H1 (cell line): ENCODE measurements at regions not wholly inside any gene's neighbourhood (a gene's known extent, or its start where the extent isn't known, plus 50 kb on each side); places are given as distances from the start of the nearest gene placed in this dataset.
A peak's percentile ranks its signal among the peaks of the same experiment; 100 is the strongest.

Experiments used
- CTCF ChIA-PET: fragments of 300-600 bp; sonication (Branson Sonifier 250); formaldehyde crosslinking; loops from one replicate; lab custom pipeline; 2021; ENCODE audit not compliant: partially characterized antibody; lab: Charles Lee
- POLR2A ChIA-PET: fragments of 300-600 bp; sonication (Branson Sonifier 250); formaldehyde crosslinking; loops from one replicate; lab custom pipeline; 2021; ENCODE audit warnings: inconsistent platforms; ENCODE audit not compliant: partially characterized antibody; lab: Charles Lee
- DNase-seq, 2 experiments: peaks; one replicate each; pipeline versions ENCODE4 v3.0.0 to v3.0.0-alpha.2; 2010 to 2022; ENCODE audit warnings: low spot score in 2 of 2, low read depth in 1 of 2, mixed read lengths in 1 of 2
- FAIRE-seq: peaks from 2 replicates; lab custom pipeline; 2011; peaks lifted over from hg19 to GRCh38; lab: Jason Lieb, UNC
- H2AFZ ChIP-seq: 2 replicates; pipeline ENCODE4 v1.8.1; 2012; ENCODE audit warnings: low read length, inconsistent platforms
- H2AK5ac ChIP-seq: 2 replicates; pipeline ENCODE4 v1.6.1; 2013; ENCODE audit warnings: low read depth, low read length
- H2BK120ac ChIP-seq: replicated peaks from 2 replicates; pipeline ENCODE3; 2013; ENCODE audit warnings: low read depth, low read length, inconsistent platforms
- H2BK12ac ChIP-seq: 2 replicates; pipeline ENCODE4 v1.6.1; 2013; ENCODE audit warnings: low read depth, low read length
- H2BK15ac ChIP-seq: 2 replicates; pipeline ENCODE4 v1.6.1; 2013; ENCODE audit warnings: low read length
- H2BK20ac ChIP-seq: 2 replicates; pipeline ENCODE4 v1.6.1; 2013; ENCODE audit warnings: low read length
- H2BK5ac ChIP-seq: 2 replicates; pipeline ENCODE4 v1.6.1; 2013; ENCODE audit warnings: low read depth, low read length
- H3K14ac ChIP-seq: 2 replicates; pipeline ENCODE4 v1.6.1; 2013; ENCODE audit warnings: inconsistent platforms; ENCODE audit not compliant: insufficient read length
- H3K18ac ChIP-seq: 2 replicates; pipeline ENCODE4 v1.6.1; 2013; ENCODE audit warnings: low read length; ENCODE audit errors: extremely low read depth
- H3K23ac ChIP-seq: 2 replicates; pipeline ENCODE4 v1.6.1; 2013; ENCODE audit warnings: inconsistent platforms; ENCODE audit not compliant: insufficient read length
- H3K23me2 ChIP-seq: 2 replicates; pipeline ENCODE4 v1.6.1; 2013; ENCODE audit warnings: low read depth, low read length
- H3K27ac ChIP-seq: 2 replicates; pipeline ENCODE4 v1.6.1; 2011; ENCODE audit warnings: low read depth, low read length, inconsistent platforms
- H3K27me3 ChIP-seq, 4 experiments: replicated peaks in 1 of 4; 1 replicate in 1 of 4; 2 replicates in 3 of 4; pipeline versions ENCODE4 v1.6.1 to v1.8.1; 2011 to 2013; ENCODE audit warnings: low read length in 3 of 4, mild to moderate bottlenecking in 3 of 4, inconsistent platforms in 2 of 4, mixed read lengths in 2 of 4, moderate library complexity in 1 of 4; ENCODE audit not compliant: control insufficient read depth in 3 of 4, insufficient read depth in 3 of 4; ENCODE audit errors: extremely low read depth in 1 of 4
- H3K36me3 ChIP-seq, 4 experiments: 2 replicates each; pipeline versions ENCODE4 v1.6.1 to v1.8.1; 2011 to 2013; ENCODE audit warnings: mild to moderate bottlenecking in 4 of 4, low read length in 3 of 4, moderate library complexity in 2 of 4, control low read depth in 1 of 4, inconsistent platforms in 1 of 4; ENCODE audit not compliant: insufficient read depth in 4 of 4, control insufficient read depth in 2 of 4
- H3K4ac ChIP-seq: replicated peaks from 2 replicates; pipeline ENCODE3; 2013; ENCODE audit warnings: low read length, low read depth, mixed read lengths, inconsistent platforms; ENCODE audit not compliant: insufficient read length
- H3K4me1 ChIP-seq, 4 experiments: replicated peaks in 1 of 4; 1 replicate in 1 of 4; 2 replicates in 3 of 4; pipeline versions ENCODE4 v1.6.1 to v1.8.1; 2011 to 2013; ENCODE audit warnings: low read length in 3 of 4, inconsistent platforms in 2 of 4, mixed read lengths in 1 of 4; ENCODE audit not compliant: insufficient read depth in 4 of 4, control insufficient read depth in 3 of 4
- H3K4me2 ChIP-seq, 2 experiments: 2 replicates each; pipeline versions ENCODE4 v1.6.1 to v1.8.1; 2011 to 2013; ENCODE audit warnings: low read depth in 2 of 2, low read length in 2 of 2, control low read depth in 1 of 2, inconsistent platforms in 1 of 2, mild to moderate bottlenecking in 1 of 2; ENCODE audit not compliant: insufficient read depth in 1 of 2
- H3K4me3 ChIP-seq, 4 experiments: fragments of 200-600, 300-600 bp in 1 of 4; sonication (generic), shearing (Covaris generic), sonication (Bioruptor Twin) in 1 of 4; 2 replicates each; pipeline versions ENCODE4 v1.5.1 to v1.8.1; 2011 to 2016; ENCODE audit warnings: low read length in 4 of 4, low read depth in 3 of 4, control low read depth in 2 of 4, inconsistent platforms in 2 of 4, mild to moderate bottlenecking in 2 of 4, mixed read lengths in 1 of 4, moderate library complexity in 1 of 4; ENCODE audit not compliant: insufficient read depth in 2 of 4; ENCODE audit errors: extremely low read depth in 1 of 4
- H3K56ac ChIP-seq: replicated peaks from 2 replicates; pipeline ENCODE3; 2013; ENCODE audit warnings: low read depth, mild to moderate bottlenecking, mixed read lengths, low read length, inconsistent platforms; ENCODE audit not compliant: insufficient read length
- H3K79me1 ChIP-seq: 2 replicates; pipeline ENCODE4 v1.6.1; 2013; ENCODE audit warnings: low read depth, low read length, control low read depth
- H3K79me2 ChIP-seq, 2 experiments: 2 replicates each; pipeline versions ENCODE4 v1.6.1 to v1.8.1; 2012 to 2013; ENCODE audit warnings: low read length in 2 of 2, mild to moderate bottlenecking in 2 of 2, inconsistent platforms in 1 of 2; ENCODE audit not compliant: insufficient read depth in 2 of 2, control insufficient read depth in 1 of 2
- H3K9ac ChIP-seq, 4 experiments: replicated peaks in 1 of 4; 1 replicate in 1 of 4; 2 replicates in 3 of 4; pipeline versions ENCODE4 v1.6.1 to v1.8.1; 2011 to 2013; ENCODE audit warnings: low read depth in 3 of 4, low read length in 3 of 4, control low read depth in 2 of 4, mild to moderate bottlenecking in 2 of 4, moderate library complexity in 2 of 4, inconsistent platforms in 1 of 4; ENCODE audit errors: extremely low read depth in 1 of 4
- H3K9me3 ChIP-seq, 2 experiments: 2 replicates each; pipeline versions ENCODE4 v1.6.1 to v1.8.1; 2012 to 2013; ENCODE audit warnings: mild to moderate bottlenecking in 2 of 2, moderate library complexity in 2 of 2, control low read depth in 1 of 2, inconsistent platforms in 1 of 2, low read depth in 1 of 2, low read length in 1 of 2, mixed read lengths in 1 of 2; ENCODE audit not compliant: insufficient read depth in 2 of 2
- H4K20me1 ChIP-seq, 2 experiments: replicated peaks in 1 of 2; 2 replicates each; pipeline versions ENCODE3 to v1.8.1; 2011 to 2013; ENCODE audit warnings: inconsistent platforms in 2 of 2, low read length in 2 of 2, mild to moderate bottlenecking in 1 of 2; ENCODE audit not compliant: insufficient read depth in 2 of 2, control insufficient read depth in 1 of 2
- H4K5ac ChIP-seq: 2 replicates; pipeline ENCODE4 v1.6.1; 2013; ENCODE audit warnings: low read length, low read depth, mixed read lengths, inconsistent platforms; ENCODE audit not compliant: insufficient read length
- H4K8ac ChIP-seq: 2 replicates; pipeline ENCODE4 v1.8.0; 2013; ENCODE audit warnings: mild to moderate bottlenecking, moderate library complexity, low read length, inconsistent platforms; ENCODE audit not compliant: insufficient read depth; ENCODE audit errors: extremely low read depth
- H4K91ac ChIP-seq: replicated peaks from 2 replicates; pipeline ENCODE3; 2013; ENCODE audit warnings: low read length, mixed read lengths, inconsistent platforms; ENCODE audit not compliant: insufficient read length
- ATF2 ChIP-seq: IDR thresholded peaks from 2 replicates; pipeline ENCODE4 v1.6.1; 2012; ENCODE audit warnings: low read length, inconsistent platforms
- CEBPB ChIP-seq: IDR thresholded peaks from 2 replicates; pipeline ENCODE4 v1.6.1; 2012; ENCODE audit warnings: low read depth, low read length
- EGR1 ChIP-seq: IDR thresholded peaks from 2 replicates; pipeline ENCODE4 v1.6.1; 2011; ENCODE audit warnings: low read depth, low read length, borderline replicate concordance
- GABPA ChIP-seq: IDR thresholded peaks from 2 replicates; pipeline ENCODE4 v1.6.1; 2011; ENCODE audit warnings: mild to moderate bottlenecking, low read length, moderate library complexity, borderline replicate concordance; ENCODE audit not compliant: insufficient read depth
- KDM4A ChIP-seq: IDR thresholded peaks from one replicate; pipeline ENCODE4 v1.7.1; 2012; ENCODE audit warnings: low read depth, mild to moderate bottlenecking, moderate library complexity, low read length, inconsistent platforms; ENCODE audit not compliant: severe bottlenecking
- NANOG ChIP-seq: IDR thresholded peaks from 2 replicates; pipeline ENCODE4 v1.6.1; 2011; ENCODE audit warnings: low read length, low read depth, mild to moderate bottlenecking, inconsistent platforms; ENCODE audit not compliant: insufficient read depth, poor library complexity, severe bottlenecking
- SIX5 ChIP-seq: IDR thresholded peaks from 2 replicates; pipeline ENCODE4 v1.6.1; 2011; ENCODE audit warnings: mild to moderate bottlenecking, low read depth, low read length
- TCF12 ChIP-seq: IDR thresholded peaks from 2 replicates; pipeline ENCODE4 v1.6.1; 2011; ENCODE audit warnings: low read depth, mild to moderate bottlenecking, low read length
- WGBS, 2 experiments: shearing (Covaris generic) in 1 of 2; methylation state at CpG; one replicate each; pipeline versions ENCODE4 v1.1.6 to v1.1.7; 2013 to 2015; ENCODE audit warnings: low lambda C conversion rate in 2 of 2, mixed read lengths in 2 of 2, inconsistent platforms in 1 of 2, low coverage in 1 of 2, missing lambda C conversion rate in 1 of 2; ENCODE audit not compliant: insufficient replicate concordance in 2 of 2, insufficient coverage in 1 of 2, insufficient read length in 1 of 2; ENCODE audit errors: extremely low coverage in 1 of 2, missing lambda C conversion rate in 1 of 2; 5-methylcytosine and 5-hydroxymethylcytosine counted together
- TF ChIP-seq, protein P1 (sequence below), 3 experiments: IDR thresholded peaks; 1 replicate in 2 of 3; 2 replicates in 1 of 3; pipeline versions ENCODE4 v1.5.1 to v1.6.1; 2011; ENCODE audit warnings: low read length in 3 of 3, mild to moderate bottlenecking in 3 of 3, inconsistent platforms in 2 of 3, low read depth in 1 of 3, moderate library complexity in 1 of 3; ENCODE audit not compliant: insufficient read depth in 1 of 3; ENCODE audit errors: control extremely low read depth in 1 of 3

GRCh38 chr18:78758496-78758895 is 221.1 kb upstream of the SALL3 start:
- H4K20me1 ChIP-seq: no peaks in the 10 kb centered on the region
- H3K79me1 ChIP-seq: no peaks in the 10 kb centered on the region
- WGBS, 2 experiments: 88% methylated on average over 9 of the region's 9 CpGs; no CpG with 5 or more reads in 1 of the 2 experiments
- H4K8ac ChIP-seq: no peak overlapping the region; the same call in 1 of the 2 replicates
- H3K56ac ChIP-seq: no peak overlapping the region
- H3K79me2 ChIP-seq: no peaks in the 10 kb centered on the region
- CTCF ChIA-PET: interaction anchor here (1.3 kb wide), 1 partner anchor 8 kb away, joined by 3 read pairs; no protein-coding TSS in a partner anchor
- H3K18ac ChIP-seq: no peak overlapping the region
- H2BK20ac ChIP-seq: no peak overlapping the region
- no peak overlapping the region for H3K14ac ChIP-seq
- no peak overlapping the region for H3K23ac ChIP-seq
- H3K9me3 ChIP-seq: no peaks in the 10 kb centered on the region
- POLR2A ChIA-PET: no interaction called here
- no peaks in the 10 kb centered on the region for H3K36me3 ChIP-seq
- H3K4me3 ChIP-seq: no peak overlapping the region
- no peaks in the 10 kb centered on the region for H3K23me2 ChIP-seq
- no peak overlapping the region for H3K4me2 ChIP-seq
- no peak overlapping the region for H2BK12ac ChIP-seq
- no peak overlapping the region for H2AFZ ChIP-seq
- no peak overlapping the region for H2BK5ac ChIP-seq
- peak overlapping the region; percentile 37 for H4K91ac ChIP-seq
- DNase-seq (no peak), FAIRE-seq (no peak)
- no peak overlapping the region for H3K9ac ChIP-seq
- no peak overlapping the region for H3K27ac ChIP-seq
- no peak overlapping the region for H2BK15ac ChIP-seq
- H3K4me1 ChIP-seq: no peaks in the 10 kb centered on the region
- no peak overlapping the region for H4K5ac ChIP-seq
- H2AK5ac ChIP-seq: no peak overlapping the region
- no peak overlapping the region for H3K4ac ChIP-seq
- H3K27me3 ChIP-seq: no peaks in the 10 kb centered on the region
- H2BK120ac ChIP-seq: no peak overlapping the region
- TF ChIP-seq TCF12 (no peak), GABPA (no peak), NANOG (no peak), KDM4A (no peak), CEBPB (no peak), ATF2 (no peak), SIX5 (no peak), EGR1 (no peak)
- TF ChIP-seq, protein P1, sequence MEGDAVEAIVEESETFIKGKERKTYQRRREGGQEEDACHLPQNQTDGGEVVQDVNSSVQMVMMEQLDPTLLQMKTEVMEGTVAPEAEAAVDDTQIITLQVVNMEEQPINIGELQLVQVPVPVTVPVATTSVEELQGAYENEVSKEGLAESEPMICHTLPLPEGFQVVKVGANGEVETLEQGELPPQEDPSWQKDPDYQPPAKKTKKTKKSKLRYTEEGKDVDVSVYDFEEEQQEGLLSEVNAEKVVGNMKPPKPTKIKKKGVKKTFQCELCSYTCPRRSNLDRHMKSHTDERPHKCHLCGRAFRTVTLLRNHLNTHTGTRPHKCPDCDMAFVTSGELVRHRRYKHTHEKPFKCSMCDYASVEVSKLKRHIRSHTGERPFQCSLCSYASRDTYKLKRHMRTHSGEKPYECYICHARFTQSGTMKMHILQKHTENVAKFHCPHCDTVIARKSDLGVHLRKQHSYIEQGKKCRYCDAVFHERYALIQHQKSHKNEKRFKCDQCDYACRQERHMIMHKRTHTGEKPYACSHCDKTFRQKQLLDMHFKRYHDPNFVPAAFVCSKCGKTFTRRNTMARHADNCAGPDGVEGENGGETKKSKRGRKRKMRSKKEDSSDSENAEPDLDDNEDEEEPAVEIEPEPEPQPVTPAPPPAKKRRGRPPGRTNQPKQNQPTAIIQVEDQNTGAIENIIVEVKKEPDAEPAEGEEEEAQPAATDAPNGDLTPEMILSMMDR (IDR thresholded peaks at IDR 0.05; ENCODE audit: control extremely low read depth in 1 of 3, insufficient read depth in 1 of 3, low read depth in 1 of 3, low read length in 3 of 3): no peak
